SU-DHL-6 (cell line): ENCODE measurements at regions not wholly inside any gene's neighbourhood (a gene's known extent, or its start where the extent isn't known, plus 50 kb on each side); places are given as distances from the start of the nearest gene placed in this dataset.

Experiments
- EZH2phosphoT487 ChIP-seq: fragments of 200-600 bp; sonication (generic), shearing (Covaris generic); conservative IDR thresholded peaks from 2 replicates; pipeline ENCODE4 v1.6.1; 2018; ENCODE audit warnings: mild to moderate bottlenecking, antibody characterized with exemption, low read length, moderate library complexity, mixed read lengths
- TF ChIP-seq, protein P1 (sequence below): fragments of 200-600 bp; sonication (generic); IDR thresholded peaks from one replicate; pipeline ENCODE4 v1.5.1; 2017; ENCODE audit warnings: antibody characterized with exemption, mild to moderate bottlenecking, low read length, moderate library complexity; ENCODE audit not compliant: insufficient read depth, poor library complexity, severe bottlenecking

- TF ChIP-seq, protein P1, sequence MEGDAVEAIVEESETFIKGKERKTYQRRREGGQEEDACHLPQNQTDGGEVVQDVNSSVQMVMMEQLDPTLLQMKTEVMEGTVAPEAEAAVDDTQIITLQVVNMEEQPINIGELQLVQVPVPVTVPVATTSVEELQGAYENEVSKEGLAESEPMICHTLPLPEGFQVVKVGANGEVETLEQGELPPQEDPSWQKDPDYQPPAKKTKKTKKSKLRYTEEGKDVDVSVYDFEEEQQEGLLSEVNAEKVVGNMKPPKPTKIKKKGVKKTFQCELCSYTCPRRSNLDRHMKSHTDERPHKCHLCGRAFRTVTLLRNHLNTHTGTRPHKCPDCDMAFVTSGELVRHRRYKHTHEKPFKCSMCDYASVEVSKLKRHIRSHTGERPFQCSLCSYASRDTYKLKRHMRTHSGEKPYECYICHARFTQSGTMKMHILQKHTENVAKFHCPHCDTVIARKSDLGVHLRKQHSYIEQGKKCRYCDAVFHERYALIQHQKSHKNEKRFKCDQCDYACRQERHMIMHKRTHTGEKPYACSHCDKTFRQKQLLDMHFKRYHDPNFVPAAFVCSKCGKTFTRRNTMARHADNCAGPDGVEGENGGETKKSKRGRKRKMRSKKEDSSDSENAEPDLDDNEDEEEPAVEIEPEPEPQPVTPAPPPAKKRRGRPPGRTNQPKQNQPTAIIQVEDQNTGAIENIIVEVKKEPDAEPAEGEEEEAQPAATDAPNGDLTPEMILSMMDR: no peak
- TF ChIP-seq EZH2phosphoT487: no peak
Measured at GRCh38 chr20:24109008-24109407, 120.4 kb upstream of the GGTLC1 start.
